ENCODE measurements at regions not wholly inside any gene's neighbourhood (a gene's known extent, or its start where the extent isn't known, plus 50 kb on each side); places are given as distances from the start of the nearest gene placed in this dataset.

DNA sequence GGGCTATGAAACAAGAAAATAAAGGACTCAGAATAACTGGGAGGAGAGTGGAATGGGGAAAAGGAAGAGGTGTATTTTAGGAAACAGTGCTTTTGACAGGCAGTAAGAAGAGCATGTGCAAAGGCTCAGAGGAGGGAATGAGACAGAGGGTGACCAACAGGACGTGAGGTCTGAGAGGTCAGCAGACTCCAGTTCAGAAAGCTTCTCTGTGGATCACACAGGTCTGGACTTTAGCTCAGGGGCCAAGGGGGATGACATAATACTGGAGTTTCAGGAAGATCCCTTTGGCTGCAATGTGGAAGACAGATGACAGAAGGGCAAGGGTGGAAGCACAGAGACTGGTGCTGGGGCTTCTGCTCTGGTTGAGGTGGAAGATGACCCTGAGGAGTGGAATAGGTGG is 489.9 kb upstream of the CDH5 start:
- Mint-ChIP-seq H3K36me3 (ENCODE audit: low read depth) (no peaks in the 10 kb centered on the region), H3K27ac (no peak overlapping the region), H3K4me3 (no peak overlapping the region), H3K27me3 (ENCODE audit: low read depth, poor library complexity) (no peaks in the 10 kb centered on the region), H3K4me1 (peaks cover 22% of the 10 kb centered on the region), H3K9me3 (peaks cover 5% of the 10 kb centered on the region)
- TF ChIP-seq, protein P1, sequence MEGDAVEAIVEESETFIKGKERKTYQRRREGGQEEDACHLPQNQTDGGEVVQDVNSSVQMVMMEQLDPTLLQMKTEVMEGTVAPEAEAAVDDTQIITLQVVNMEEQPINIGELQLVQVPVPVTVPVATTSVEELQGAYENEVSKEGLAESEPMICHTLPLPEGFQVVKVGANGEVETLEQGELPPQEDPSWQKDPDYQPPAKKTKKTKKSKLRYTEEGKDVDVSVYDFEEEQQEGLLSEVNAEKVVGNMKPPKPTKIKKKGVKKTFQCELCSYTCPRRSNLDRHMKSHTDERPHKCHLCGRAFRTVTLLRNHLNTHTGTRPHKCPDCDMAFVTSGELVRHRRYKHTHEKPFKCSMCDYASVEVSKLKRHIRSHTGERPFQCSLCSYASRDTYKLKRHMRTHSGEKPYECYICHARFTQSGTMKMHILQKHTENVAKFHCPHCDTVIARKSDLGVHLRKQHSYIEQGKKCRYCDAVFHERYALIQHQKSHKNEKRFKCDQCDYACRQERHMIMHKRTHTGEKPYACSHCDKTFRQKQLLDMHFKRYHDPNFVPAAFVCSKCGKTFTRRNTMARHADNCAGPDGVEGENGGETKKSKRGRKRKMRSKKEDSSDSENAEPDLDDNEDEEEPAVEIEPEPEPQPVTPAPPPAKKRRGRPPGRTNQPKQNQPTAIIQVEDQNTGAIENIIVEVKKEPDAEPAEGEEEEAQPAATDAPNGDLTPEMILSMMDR (IDR thresholded peaks at IDR 0.05), result no peak
- no peak for DNase-seq

DNA sequence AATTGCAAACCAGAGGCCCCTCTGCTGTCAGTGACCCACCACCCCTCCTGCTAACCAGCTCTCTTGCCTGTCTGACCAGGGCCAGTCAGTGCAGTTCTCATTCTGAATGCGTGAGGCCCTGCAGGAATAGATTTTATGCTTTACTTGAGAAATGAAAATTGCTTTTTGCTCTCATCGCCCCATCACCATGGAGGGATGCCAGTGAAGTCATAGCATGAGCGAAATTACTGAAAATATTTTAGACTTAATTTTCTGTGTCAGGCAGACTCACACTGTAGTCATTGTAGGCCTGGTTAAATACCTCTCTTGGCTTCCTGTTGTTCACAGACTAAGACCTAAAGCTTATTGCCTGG is 490.5 kb upstream of the CDH5 start:
- Mint-ChIP-seq H3K27ac (peak overlapping the region; percentile 86), H3K4me3 (no peak overlapping the region), H3K9me3 (peaks cover 5% of the 10 kb centered on the region), H3K36me3 (ENCODE audit: low read depth) (no peaks in the 10 kb centered on the region), H3K27me3 (ENCODE audit: low read depth, poor library complexity) (no peaks in the 10 kb centered on the region), H3K4me1 (peaks cover 22% of the 10 kb centered on the region)
- TF ChIP-seq, protein P1 (IDR thresholded peaks at IDR 0.05), result no peak
- DNase-seq, result no peak

DNA sequence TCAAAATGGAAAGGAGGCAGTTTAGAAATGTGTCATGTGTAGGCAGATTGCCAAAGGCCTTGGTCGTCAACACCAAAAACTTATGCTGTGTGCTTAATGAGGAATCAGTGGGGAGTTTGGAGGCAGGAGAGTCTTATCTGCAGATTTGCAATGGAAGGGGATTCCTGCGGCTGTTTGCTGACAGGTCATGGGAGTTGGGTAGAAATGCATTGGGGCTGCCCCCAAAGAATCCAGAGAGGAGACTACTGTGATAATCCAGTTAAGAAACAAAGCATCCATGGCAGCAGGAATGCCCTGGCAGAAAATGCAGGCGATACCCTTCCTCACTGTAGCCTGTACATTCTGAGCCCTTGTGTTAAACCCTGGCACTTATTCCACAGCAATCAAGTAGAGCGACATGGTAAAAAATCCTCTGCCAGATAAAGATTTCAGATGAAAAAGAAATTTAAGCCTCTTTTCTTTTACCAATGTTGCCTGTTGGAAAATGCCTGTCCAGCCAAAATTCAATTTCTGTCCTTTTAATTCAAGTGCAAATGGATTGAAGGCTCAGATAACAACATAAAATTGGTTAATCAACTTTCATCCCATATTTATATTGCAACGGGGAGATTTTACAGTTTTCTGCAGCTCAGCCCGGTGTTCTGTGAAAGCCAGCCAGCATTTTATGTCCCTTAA is 491.0 kb upstream of the CDH5 start:
- TF ChIP-seq, protein P1 (IDR thresholded peaks at IDR 0.05), result no peak
- no peak overlapping the region for H3K4me3 Mint-ChIP-seq
- peak overlapping the region; percentile 86 for H3K27ac Mint-ChIP-seq
- H3K27me3 Mint-ChIP-seq (ENCODE audit: low read depth, poor library complexity), result no peaks in the 10 kb centered on the region
- no peaks in the 10 kb centered on the region for H3K36me3 Mint-ChIP-seq (ENCODE audit: low read depth)
- peaks cover 5% of the 10 kb centered on the region for H3K9me3 Mint-ChIP-seq
- peaks cover 22% of the 10 kb centered on the region for H3K4me1 Mint-ChIP-seq
- DNase-seq, result no peak

DNA sequence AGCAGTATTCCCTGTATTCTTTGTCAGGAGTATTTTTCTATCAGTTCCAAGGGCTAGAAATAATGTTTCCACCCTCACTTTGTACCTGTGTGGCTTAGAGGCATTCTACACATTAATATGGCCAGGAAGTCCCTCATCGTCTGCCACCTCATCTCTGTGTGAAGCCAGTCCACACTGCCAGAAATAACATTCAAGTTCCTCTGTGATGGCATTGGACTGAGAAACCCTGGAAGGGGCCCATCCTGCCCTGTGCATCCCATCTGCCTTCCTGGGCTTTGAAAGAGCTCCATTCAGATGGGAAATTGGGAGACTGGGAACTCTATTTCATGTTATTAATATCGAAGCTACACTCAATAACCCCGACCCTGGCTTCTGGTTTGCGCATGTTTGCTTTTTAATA is 497.2 kb upstream of the CDH5 start:
- TF ChIP-seq, protein P1 (IDR thresholded peaks at IDR 0.05), result no peak
- Mint-ChIP-seq H3K36me3 (ENCODE audit: low read depth) (peaks cover 2% of the 10 kb centered on the region), H3K9me3 (peaks cover 8% of the 10 kb centered on the region), H3K4me3 (no peak overlapping the region), H3K27ac (no peak overlapping the region), H3K27me3 (ENCODE audit: low read depth, poor library complexity) (peaks cover 2% of the 10 kb centered on the region), H3K4me1 (no peaks in the 10 kb centered on the region)
- DNase-seq, result no peak

DNA sequence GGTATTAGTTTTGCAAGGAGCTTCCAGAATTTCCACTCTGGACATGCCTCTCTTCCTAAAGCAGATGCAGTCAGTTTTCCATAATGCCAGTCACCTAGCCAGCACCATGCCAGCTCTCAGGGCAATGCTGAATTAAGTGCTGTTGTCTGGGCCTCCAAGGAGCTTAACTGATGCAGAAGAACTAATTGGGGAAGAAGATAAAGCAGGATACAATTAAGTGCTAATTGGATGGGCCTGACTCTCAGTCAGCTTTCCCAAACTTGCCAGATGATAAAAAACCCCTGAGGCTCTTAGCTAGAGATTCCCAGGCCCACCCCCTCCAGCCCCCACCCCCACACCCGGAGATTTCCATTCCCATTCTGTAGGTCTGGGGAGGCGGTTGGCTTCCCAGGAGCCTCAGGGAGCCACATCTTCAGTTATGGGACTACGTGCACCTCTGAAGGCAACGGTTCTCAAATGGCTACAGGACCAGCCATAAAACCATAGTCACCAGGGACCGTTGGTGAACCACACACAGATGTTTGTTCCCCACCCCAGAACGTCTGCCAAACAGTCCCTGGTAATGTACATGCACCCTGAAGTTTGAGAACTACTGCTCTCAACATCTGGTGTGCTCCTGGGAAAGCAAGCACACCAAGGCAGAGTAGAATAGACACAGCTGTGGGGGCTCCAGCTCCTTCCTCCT is 499.1 kb upstream of the CDH5 start:
- H3K27me3 Mint-ChIP-seq (ENCODE audit: low read depth, poor library complexity), result peaks cover 6% of the 10 kb centered on the region
- H3K27ac Mint-ChIP-seq, result no peak overlapping the region
- no peaks in the 10 kb centered on the region for H3K4me1 Mint-ChIP-seq
- DNase-seq, result no peak
- TF ChIP-seq, protein P1 (IDR thresholded peaks at IDR 0.05), result no peak
- H3K4me3 Mint-ChIP-seq, result no peak overlapping the region
- H3K36me3 Mint-ChIP-seq (ENCODE audit: low read depth), result peaks cover 5% of the 10 kb centered on the region
- H3K9me3 Mint-ChIP-seq, result peaks cover 22% of the 10 kb centered on the region

DNA sequence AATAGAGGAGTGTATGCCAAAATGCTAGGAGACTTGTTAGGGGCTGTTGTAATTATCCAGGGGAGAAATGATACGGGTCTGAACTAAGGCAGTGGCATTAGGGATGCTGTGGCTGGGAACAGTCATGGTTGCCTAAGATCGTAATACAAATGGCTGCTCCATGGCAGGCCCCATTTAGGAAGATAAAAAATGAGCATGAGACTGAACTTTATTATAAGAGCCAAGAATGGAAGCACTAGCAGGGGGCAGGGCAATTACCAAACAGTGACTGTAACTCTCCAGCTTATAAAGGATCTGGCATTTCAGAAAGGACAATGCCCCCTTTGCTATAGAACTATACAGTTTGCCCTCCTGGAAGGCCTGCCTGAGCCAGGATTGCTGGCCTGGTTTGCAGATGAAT is 503.3 kb upstream of the CDH5 start:
- Mint-ChIP-seq H3K27me3 (ENCODE audit: low read depth, poor library complexity) (peaks cover 3% of the 10 kb centered on the region), H3K27ac (no peak overlapping the region), H3K9me3 (peaks cover 22% of the 10 kb centered on the region), H3K4me3 (no peak overlapping the region), H3K36me3 (ENCODE audit: low read depth) (peaks cover 5% of the 10 kb centered on the region), H3K4me1 (no peaks in the 10 kb centered on the region)
- no peak for DNase-seq
- TF ChIP-seq, protein P1 (IDR thresholded peaks at IDR 0.05), result no peak
